COR-L47 (cell line): ENCODE measurements at regions not wholly inside any gene's neighbourhood (a gene's known extent, or its start where the extent isn't known, plus 50 kb on each side); places are given as distances from the start of the nearest gene placed in this dataset.
A peak's percentile ranks its signal among the peaks of the same experiment; 100 is the strongest.

ENCODE experiments used
- DNase-seq: peaks from one replicate; lab custom pipeline; 2025; lab: John Stamatoyannopoulos, UW

DNA sequence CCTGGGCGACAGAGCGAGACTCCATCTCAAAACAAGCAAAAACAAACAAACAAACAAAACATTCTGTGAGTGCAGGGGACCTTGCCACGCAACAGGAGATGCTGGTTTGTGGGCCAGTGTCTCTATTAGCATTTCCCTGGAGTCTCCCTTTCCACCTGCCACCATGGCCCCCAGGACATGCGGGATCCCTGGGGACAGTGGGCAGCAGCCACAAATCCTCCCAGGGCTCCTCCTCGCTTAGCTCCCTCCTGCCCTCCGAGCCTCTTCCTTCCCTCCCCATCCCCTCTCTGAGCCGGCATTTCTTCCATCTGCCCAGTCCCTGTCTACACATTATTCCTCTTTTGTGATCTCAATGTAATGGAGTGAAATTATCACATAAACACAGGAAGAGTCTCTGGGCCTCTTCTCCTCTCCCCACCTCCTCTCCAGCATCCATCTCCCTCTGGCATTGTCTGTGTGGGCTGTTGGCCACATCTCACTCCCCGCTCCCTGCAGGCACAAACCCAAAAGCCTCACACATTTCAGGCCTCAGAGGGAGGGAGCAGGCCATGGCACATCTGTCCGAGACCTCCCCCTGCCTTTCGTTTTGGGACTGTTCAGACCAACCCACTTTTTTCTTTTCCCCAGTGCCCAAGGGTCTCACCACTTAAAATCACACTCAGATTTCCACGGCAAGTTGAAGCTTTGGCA is 144.3 kb downstream of the MIS18A start:
- DNase-seq: no peak

DNA sequence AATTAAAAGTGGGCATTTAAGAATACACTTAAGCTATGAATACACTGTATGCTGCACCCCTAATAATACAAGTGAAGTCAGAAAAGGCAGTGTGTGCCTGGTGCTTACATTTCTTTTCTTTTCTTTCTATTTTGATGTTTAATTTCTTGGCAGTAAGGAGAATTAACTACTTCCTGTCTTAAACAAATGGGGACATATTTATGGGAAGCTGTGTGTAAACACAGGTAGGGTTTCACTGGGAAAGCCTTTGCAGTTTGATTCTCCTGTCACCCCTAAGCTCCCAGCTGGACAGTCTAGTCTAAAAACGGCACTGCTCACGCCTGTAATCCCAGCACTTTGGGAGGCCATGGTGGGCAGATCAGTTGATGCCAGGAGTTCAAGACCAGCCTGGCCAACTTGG is 146.0 kb downstream of the MIS18A start:
- DNase-seq: peak; percentile 37

DNA sequence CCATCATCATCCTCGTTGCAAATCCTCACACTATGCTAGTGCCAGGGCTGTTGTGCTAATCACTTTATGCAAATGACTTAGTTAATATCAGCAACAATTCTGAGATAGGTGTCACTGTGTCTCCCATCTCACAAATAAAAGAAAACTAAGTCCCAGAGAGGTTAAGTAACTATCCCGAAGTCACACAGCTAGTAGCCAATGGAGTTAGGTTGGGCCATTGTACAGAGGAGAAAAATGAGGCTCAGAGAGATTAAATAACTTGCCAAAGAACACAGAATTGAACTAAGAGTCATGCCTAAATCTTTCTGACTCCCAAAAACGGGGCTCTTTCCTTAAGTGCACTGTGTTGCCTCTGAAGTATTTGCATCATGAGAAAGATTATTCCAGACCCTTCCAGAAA is 146.4 kb downstream of the MIS18A start:
- no peak for DNase-seq

DNA sequence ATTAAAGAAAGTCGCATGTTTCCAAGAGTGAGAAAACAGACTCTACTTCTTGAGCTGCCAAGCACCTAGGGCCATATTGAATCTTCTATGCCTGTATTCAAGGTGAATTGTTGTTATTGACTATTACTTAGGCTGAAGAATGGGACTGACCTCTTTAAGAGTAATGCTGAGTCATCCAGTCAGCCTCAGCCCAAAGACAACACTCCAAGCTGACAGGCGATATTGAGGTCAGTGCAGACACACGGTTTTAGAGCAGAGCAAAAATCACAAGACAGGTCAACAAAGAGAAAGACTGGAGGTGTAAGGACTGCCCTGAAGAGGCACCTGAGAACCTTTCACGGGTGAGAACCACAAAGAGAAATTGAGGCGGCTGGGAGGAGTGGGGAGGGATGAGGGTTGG is 146.9 kb downstream of the MIS18A start:
- DNase-seq: no peak

DNA sequence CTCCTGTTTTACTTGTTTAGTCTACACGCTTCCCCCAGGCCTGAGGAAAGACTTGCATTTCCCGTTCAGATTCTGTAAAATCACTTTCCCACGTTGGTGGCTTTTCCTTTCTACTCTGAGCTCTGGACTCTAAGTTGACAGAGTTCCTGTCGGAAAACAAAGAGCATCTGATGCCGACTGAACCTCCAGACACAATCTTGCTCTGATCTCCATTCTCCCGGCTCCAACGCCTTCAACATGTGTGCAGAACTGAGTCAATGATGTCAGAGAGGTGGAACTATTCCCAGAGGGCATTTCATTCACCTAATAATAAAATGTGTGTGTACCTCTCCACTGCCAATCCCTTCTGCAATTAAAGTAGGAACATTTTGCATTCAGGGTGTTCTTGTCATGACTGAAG is 147.7 kb downstream of the MIS18A start:
- no peak for DNase-seq

DNA sequence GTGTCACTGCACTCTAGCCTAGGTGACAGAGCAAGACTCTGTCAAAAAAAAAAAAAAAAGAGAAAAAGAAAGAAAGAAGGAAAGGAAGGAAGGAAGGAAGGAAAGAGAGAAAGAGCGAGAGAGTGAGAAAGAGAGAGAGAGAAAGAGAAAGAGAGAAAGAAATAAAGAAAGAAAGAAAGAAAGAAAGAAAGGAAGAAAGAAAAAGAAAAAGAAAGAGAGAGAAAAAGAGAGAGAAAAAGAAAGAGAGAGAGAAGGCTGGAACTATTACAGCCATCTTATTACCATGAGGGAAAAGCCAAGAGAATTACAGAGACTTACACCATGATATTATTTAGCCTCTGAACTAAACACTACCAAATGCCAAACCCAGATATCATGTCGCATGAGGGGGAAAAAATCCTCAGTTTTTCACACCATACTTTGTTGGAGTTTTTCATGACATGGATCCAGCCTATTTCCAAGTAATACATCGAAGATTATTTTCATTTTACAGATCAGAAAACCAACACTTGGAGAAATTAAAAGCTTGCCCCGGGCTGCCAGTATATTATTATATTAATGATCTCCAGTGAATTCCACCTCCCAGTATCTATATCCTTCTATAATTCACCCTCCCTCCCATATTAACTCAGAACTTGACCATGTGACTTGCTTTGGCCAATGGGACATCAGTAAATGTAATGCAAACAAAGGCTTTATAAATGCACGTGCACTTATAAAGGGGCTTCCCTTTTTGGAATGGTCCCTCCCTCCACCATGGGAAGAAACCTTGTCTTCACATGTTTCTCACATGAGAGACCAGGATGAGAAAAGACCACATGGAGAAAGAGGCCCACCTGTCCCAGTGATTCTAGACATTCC is 148.6 kb downstream of the MIS18A start:
- no peak for DNase-seq

DNA sequence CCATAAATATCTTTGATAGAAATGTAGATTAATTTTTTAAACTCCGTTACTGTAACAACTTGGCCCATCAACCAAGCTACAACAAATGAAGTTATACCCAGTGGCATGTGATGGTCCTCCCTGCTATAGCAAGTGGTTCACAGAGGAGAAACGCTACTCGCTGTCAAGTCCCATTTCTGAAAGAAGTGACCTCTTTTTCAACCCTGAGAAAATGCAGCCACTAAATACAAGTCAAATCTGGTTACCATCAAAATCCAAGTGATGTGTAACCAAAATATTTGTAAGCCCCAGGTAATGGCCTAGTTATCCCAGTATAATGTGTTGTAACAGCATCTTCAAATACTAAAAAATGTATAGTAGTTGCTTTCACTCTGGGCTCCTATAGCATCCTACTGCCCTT is 151.8 kb downstream of the MIS18A start:
- no peak for DNase-seq

DNA sequence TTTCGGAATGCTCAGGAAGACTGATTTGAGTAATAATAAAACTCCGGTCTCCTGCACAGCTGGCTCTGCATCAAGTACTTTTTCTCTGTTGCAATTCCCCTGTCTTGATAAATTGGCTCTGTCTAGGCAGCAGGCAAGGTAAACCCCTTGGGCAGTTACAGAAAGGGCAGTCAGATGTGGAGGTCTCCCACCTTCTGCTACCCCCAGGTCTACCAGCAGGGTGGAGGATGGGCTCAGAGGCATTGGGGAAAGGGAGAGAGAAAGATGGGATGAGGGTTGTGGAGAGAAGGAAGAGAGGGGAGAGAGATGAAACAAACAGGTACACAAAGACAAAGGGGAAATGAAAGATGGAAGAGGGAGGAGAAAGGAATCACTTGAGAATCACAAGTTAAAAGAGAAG is 156.8 kb downstream of the MIS18A start:
- DNase-seq: no peak

DNA sequence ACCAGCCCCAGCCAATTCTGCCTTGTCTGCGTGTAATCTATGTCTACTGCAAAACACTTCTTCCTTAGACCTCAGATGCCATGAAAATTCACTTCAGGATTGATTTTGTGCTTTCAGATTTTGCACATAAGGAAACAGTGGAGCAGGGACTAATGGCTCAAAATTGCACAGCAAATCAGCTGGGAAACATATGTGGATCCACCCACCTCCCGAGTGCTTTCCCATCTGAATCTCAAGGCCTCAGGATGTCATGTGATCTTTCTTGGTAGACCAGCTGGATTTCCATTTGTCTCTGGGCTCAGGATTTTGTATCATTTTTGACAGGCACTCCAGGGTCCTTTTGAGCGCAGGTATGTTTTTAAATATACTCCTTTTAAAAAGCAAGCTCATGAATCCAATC is 158.6 kb downstream of the MIS18A start:
- no peak for DNase-seq

DNA sequence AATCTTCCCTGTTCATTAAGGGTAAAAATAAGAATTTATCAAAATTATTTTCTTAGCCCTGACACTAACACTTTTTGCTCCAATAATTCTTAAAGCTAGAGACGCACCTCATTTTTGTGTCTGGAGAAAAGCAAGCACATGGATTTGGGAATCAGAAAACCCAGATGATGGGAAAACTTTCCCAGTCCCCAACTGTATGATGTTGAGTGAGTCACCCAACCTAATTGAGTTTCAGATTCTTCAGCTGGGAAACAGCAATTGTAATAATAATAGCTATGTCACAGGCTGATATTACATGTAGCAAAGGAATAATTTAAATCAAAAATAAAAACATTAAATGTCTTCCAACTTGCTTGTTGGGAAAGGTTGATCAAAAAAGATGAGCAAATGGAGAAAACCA is 159.0 kb downstream of the MIS18A start:
- no peak for DNase-seq

DNA sequence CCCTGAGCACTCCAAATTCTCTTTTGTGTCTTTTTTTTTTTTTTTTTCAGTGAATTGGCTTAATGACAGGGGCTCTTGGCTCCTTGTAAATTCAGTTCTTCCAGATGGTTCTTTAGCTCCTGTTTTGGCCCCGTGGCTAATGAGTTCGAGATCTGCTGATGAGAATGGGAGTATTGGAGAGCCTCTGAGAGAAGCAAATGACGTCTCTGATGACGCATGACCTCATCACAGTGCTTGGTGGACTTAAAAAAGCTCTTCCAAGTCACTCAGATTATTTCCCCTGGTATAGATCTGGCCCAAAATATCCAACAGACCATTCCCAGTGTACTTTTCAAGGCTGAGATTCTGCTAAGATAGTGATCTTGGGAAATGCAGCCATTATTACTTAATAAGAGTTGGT is 159.5 kb downstream of the MIS18A start:
- DNase-seq: no peak

DNA sequence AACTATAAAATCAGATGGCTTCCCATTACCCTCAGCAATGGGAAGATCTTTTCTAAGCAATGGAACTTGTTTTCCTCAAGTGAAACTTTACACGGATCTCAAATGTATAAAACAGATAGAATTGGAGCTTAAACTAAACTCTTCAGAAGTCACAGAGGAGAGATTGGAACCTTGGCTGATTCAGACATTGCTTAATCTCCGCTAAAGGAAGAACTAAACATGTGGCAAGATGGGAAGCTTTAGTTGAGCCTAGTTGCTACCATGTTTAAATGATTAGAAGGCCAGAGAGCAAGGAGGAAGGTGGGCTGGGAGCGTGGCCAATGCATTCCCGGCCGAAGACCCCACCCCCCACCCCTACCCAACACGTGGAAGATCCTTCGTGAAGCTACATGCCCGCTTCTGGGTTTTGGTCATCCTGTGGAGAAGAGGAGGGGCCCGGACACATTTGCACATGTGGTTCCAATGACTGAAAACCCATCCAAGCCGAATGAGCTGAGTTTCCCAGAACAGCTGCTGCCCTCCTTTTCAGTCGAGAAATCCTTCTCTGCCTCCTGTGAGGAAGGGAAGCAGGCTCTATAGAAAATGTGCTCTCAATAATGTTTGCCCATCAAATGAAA is 164.3 kb downstream of the MIS18A start:
- no peak for DNase-seq

DNA sequence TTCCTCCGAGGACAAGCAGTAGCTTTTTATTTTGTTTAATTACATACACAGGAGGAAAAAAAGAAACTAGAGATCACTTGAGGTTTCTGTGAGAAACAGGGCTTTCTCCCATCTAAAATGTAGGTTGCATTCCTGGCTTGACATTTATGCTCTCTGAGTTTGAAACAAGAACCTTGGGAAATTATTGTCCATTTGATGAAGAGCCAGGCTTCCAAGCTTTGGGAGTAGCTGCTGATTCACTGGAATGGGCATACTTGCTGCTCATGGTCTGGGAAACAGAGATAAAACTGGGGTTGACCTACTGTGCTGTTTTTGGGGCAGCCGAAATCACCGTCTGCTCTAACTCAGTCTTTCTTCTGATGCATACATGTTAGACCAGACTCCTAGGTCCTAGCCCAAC is 165.4 kb downstream of the MIS18A start:
- DNase-seq: no peak

DNA sequence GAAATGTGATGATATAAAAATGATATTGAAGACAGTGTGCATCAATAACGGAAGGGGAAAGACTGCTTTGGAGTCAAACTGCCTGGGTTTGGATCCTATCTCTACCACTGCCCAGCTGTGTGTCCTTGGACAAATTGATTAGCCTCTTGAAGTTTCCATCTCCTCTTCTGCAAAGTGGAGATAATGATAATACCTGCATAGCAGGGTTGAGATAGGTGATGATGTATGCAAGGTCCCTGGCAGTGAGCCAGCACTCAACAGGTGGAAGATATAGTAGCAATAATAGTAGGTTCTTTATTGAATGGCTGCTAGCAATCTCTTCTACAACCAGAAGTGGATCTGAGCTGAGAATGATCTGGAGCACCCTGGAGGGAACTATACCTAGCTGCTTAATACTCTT is 166.7 kb downstream of the MIS18A start:
- peak; percentile 19 for DNase-seq

DNA sequence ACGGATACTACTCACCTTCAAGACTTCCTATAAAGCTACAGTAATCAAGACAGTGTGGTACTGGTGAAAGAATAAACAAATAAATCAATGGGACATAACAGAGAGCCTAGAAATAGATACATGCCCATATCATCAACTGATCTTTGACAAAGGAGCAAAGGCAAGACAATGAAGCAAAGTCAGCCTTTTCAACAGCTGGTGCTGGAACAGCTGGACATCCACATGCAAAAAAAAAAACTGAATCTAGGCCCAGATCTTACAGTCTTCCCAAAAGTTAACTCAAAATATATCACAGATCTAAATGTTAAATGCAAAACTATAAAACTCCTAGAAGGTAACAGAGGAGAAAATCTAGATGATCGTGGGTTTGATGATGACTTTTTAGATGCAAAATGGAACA is 170.3 kb downstream of the MIS18A start:
- DNase-seq: no peak

DNA sequence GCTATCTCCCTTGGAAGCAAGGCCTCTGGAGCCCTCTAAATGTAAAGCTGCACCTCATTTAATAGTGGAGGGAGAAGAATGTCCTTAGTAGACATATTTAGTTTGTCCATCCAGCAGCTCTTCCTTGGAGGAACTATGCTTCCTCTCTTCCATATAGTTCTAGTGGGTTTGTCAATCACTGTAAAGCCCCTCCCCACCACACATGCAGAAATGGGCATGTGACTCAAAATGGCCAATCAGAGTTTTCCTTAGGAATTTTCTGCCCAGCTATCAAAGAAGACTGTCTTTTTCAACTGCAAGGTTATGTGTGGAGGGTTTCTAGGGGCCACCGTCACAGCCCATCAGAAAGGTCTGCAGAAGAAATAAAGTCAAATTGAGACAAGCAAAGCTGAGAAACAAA is 175.5 kb downstream of the MIS18A start:
- DNase-seq: no peak

DNA sequence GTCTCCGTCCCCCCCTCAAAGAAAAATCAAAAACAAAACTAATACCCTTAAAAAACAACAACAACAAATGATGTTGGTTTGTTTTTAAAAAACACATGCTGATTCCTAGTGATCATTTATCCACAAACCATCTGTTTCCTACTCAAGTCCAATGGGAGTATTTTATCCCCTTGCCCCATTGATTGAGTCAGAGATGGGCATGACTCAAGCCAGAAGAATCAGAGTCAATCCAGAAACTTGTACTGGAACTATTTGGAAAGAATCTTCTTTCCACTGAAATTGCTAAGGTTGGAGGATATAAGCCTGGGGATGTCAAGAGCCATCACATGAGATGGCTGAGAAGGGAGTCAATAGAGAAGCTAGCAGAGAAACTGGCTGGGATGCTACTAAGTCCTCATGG is 176.4 kb downstream of the MIS18A start:
- no peak for DNase-seq

DNA sequence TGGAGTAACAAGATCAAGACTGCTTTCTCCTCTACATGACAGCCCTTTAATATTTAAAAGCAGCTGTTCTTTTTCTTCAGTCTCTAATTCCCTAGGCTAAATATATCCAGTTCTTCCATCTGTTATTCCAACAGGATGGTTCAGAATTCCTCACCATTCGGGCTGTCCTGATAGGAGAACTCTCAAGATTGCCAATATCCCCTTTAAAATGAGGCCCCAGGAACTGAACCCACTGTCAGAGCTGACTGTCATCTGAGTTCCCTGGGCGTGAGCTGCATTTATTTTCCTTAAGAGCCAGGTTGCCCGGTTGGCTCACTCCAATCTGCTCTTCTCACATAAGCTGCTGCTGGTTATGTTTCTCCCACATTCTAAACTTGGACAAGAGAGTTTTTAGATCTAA is 177.6 kb downstream of the MIS18A start:
- no peak for DNase-seq

DNA sequence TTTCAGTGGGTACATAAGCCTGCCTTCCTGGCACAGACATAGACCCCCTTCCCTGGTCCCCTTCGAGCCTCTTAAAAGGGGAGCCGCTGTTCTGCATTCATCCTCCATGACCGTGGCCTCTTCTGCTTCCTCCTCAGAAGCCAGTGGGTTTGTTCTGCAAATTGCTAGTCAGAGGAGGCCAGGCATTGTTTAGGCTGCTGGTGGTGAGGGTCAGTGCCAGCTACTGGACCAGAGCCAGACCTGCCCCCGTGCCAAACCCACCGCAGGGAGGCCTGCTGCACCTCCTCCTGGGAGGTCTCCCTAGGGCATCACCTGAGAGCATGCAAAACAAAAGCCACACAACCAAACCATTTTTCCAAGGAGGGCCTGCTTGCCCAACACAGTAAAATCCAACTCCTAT is 178.4 kb downstream of the MIS18A start:
- peak; percentile 55 for DNase-seq

DNA sequence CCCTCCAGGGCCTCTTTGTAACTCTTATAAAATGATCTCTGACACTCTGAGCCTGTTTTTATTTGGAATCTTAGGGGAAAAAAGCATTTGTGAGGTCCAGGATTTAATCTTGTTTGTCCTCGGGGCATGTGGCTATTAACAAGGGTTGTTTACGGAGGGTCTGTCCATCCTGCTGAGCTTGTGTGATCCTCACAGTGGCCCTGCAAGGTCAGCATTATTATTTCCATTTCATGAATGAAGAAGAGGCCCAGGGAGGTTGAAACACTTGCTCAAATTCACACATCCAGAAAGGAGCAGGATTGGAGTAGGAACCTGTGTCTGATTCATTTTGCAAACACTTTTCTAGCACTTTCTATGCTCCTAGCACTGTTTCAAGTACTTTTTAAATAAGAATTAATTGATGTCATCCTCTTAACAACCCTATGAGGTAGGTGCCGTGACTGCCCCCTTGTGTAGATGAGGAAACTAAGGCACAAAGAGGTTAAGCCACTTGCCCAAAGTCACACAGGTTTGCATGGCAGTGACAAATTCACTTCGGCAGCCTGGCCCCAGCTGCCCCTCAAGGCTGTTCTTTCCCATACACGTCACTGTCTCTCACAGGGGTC is 178.9 kb downstream of the MIS18A start:
- no peak for DNase-seq

DNA sequence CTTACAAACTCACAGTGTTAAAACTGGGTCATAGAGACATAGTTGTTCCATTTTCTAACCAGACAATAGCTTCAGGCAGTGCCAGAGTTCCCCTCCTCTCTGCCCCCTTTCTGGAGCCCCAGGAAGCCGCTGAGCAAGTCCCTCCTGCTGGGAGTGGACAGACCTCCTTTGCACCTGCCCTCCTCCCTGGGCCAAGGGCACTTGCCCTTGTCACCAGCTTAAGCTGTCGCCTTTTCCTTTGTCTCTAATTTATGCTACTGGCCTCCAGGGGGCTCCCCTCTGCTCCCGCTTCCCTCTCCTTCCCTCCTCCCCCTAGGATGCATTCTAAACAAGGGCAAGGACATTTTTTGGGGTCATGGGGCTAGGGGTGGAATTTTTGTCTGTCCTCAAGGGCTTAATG is 182.4 kb downstream of the MIS18A start:
- DNase-seq: peak; percentile 16

DNA sequence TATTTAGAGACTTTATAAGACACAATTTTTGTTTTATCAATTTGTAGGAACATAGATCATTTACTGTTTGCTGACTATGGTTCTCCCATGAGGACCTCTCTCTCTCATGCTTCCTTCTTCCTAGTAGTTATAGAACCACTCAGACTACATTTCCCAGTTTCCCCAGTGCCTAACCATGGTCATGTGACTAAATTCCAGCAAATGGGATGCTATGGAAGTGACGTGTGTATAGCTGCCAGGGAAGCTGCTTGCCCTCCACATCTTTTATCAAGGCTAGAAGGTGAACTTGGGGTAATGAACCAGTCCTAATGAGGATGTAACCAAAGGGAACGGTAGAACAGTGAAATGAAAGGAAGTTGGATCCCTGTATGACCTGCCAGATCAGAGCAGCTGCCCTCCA is 184.0 kb downstream of the MIS18A start:
- DNase-seq: no peak
